ENCODE measurements at regions not wholly inside any gene's neighbourhood (a gene's known extent, or its start where the extent isn't known, plus 50 kb on each side); places are given as distances from the start of the nearest gene placed in this dataset.
A peak's percentile ranks its signal among the peaks of the same experiment; 100 is the strongest.
"Not testable (repeated sequence)": the region's sequence is repeated elsewhere in the genome, so short reads cannot be mapped to it uniquely, and the experiment has no call there.

DNA sequence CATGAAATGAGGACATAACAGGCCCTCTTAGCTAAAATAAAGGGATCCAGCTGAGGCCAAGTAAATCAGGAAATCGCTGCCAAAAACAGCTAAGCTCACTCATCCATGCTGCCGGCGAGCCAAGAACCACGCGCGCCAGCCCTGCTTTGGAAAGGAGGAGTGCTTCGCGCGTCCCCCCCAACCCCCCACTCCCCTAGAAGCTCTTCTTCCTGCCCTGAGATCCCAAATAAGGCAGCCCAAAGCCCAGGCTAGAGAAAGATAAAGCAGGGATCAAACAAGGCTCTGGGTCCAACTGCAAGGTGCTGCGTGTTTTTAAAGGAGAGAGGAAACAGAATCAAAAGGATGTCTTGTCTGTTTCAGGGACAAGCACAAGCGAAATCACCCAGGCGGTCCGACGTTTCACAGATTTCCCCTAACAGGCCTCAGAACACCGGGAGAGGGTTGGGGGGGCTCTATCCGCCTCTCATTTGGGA is 168.3 kb upstream of the AUTS2 start:
- Histone ChIP-seq H3K27ac (peak overlapping the region; percentile 20 to 27), H3K4me3 (peak overlapping the region in 1 of 2 donors; percentile 25)
- DNase-seq (ENCODE audit: low spot score), result no peak

DNA sequence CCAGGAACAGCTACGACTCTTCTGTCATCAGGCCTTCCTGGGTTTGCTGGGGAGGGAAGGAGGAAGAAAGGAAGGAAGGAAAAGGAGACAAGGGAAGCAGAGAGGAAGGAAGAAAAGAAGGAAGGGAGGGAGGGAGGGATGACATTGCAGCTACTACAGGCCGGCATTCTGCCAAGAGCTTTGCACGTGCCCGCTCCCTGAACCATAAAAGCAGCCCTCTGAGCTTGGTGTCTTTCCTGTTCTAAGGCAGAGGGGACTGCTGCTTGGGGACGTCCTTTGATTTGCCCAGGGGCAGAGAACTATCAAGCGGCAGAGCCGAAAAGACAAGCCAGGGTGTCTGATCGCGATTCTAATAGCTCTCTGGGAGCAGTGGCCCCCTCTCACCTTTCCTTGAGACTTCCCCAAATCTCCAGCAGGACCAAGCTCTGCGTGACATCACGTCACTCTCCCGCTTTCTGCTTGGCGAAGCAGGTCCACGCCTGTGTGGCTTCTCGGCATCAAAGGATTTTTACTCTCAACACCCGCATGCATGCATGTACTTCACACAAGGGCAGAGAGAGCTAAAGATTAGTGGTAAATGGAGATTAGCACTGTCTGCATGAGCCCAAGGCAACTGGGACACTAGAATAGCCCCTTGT is 167.8 kb upstream of the AUTS2 start:
- TF ChIP-seq CTCF (IDR thresholded peaks at IDR 0.05), result no peak
- H3K27ac ChIP-seq, result peak overlapping the region; percentile 20 to 27
- no peaks in the 10 kb centered on the region for H3K36me3 ChIP-seq
- H3K9me3 ChIP-seq, result no peaks in the 10 kb centered on the region
- no peaks in the 10 kb centered on the region for H3K27me3 ChIP-seq
- peak overlapping the region in 1 of 2 donors; percentile 25 for H3K4me3 ChIP-seq
- no peak for DNase-seq (ENCODE audit: low spot score)
- peaks cover 0 to 19% of the 10 kb centered on the region in 2 donors for H3K4me1 ChIP-seq

More for the DNA sequence above, 168.3 kb upstream of the AUTS2 start:
- Histone ChIP-seq H3K9me3 (no peaks in the 10 kb centered on the region), H3K27me3 (no peaks in the 10 kb centered on the region), H3K4me1 (peaks cover 0 to 19% of the 10 kb centered on the region in 2 donors), H3K36me3 (no peaks in the 10 kb centered on the region)
- TF ChIP-seq CTCF (IDR thresholded peaks at IDR 0.05), result no peak

DNA sequence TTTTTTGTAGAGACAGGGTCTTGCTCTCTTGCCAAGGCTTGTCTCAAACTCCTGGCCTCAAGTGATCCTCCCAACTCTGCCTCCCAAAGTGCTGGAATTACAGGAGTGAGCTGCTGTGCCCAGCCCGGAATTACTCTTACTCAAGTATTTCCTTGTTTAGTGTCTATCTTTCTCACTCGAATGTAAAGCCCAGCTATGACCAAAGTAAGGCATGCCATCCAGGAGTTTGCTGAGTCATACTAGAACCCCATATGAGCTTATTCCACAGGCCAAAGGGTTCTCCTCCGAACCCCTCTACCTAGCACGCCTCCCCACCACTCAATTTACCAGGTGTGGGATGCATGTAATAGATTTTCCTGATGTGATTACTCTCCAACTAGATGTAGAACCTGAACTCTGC is 166.6 kb upstream of the AUTS2 start:
- Histone ChIP-seq H3K4me3 (no peak overlapping the region), H3K9me3 (no peaks in the 10 kb centered on the region), H3K4me1 (peaks cover 0 to 19% of the 10 kb centered on the region in 2 donors), H3K27me3 (no peaks in the 10 kb centered on the region), H3K36me3 (no peaks in the 10 kb centered on the region), H3K27ac (no peak overlapping the region)
- DNase-seq (ENCODE audit: low spot score), result no peak
- no peak for TF ChIP-seq CTCF (IDR thresholded peaks at IDR 0.05)

GRCh38 chr7:69432276-69432675 is 166.0 kb upstream of the AUTS2 start:
- not testable (repeated sequence) for H3K9me3 ChIP-seq; H3K27me3 ChIP-seq; H3K36me3 ChIP-seq; H3K4me3 ChIP-seq; DNase-seq (ENCODE audit: low spot score); H3K27ac ChIP-seq
- H3K4me1 ChIP-seq, result peaks cover 0 to 19% of the 10 kb centered on the region in 2 donors

DNA sequence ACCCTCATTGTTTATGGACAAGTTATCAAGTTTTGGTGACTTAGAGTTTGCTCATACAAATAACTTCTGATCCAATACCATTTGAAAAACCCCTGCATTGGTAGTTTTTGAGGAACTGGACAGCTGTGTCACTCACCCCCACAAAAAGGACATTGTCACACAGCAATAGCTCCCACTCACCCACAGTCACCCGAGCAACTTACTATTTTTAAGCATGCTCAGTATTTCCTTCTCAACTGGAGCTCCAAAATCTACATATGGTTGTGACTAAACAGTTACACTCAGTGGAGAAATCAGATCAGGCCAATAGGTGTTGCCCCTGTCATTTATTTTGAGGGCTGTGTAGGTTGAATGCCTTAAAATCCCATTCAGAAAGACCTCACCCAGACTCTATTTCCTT is 165.2 kb upstream of the AUTS2 start:
- no peak for TF ChIP-seq CTCF (IDR thresholded peaks at IDR 0.05)
- Histone ChIP-seq H3K9me3 (no peaks in the 10 kb centered on the region), H3K27ac (no peak overlapping the region), H3K4me3 (no peak overlapping the region), H3K27me3 (no peaks in the 10 kb centered on the region), H3K36me3 (no peaks in the 10 kb centered on the region), H3K4me1 (peaks cover 0 to 19% of the 10 kb centered on the region in 2 donors)
- DNase-seq (ENCODE audit: low spot score), result no peak

DNA sequence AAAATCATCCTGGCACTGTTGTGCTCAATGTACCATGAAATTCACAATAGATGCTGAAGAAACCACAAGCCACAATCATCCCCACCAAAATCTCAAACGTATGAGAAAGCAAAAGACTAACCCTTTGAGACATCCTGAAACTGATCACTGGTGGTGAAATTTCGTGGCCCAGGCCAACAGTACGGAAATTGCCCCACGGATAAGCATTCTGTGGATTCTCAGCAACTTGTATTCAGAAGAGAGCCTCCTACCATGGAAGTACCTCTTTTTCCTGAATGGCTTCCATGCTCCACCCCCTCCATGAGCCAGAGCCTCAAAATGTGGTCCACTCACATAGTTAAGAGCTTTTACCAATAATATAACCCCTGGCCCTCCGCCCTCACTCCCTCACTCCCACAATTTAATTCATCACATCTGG is 163.9 kb upstream of the AUTS2 start:
- no peaks in the 10 kb centered on the region for H3K27me3 ChIP-seq
- no peaks in the 10 kb centered on the region for H3K36me3 ChIP-seq
- no peak for DNase-seq (ENCODE audit: low spot score)
- no peak overlapping the region for H3K27ac ChIP-seq
- H3K4me3 ChIP-seq, result no peak overlapping the region
- TF ChIP-seq CTCF (IDR thresholded peaks at IDR 0.05), result no peak
- peaks cover 0 to 25% of the 10 kb centered on the region in 2 donors for H3K4me1 ChIP-seq
- H3K9me3 ChIP-seq, result no peaks in the 10 kb centered on the region
